HG02798 (cell line): ENCODE measurements at regions not wholly inside any gene's neighbourhood (a gene's known extent, or its start where the extent isn't known, plus 50 kb on each side); places are given as distances from the start of the nearest gene placed in this dataset.

Experiments used
- ATAC-seq: cut with Tn5 transposase; IDR thresholded peaks from one replicate; pipeline ENCODE4 v1.9.1; 2021; ENCODE audit warnings: mild to moderate bottlenecking; ENCODE audit not compliant: unreplicated experiment, poor library complexity

DNA sequence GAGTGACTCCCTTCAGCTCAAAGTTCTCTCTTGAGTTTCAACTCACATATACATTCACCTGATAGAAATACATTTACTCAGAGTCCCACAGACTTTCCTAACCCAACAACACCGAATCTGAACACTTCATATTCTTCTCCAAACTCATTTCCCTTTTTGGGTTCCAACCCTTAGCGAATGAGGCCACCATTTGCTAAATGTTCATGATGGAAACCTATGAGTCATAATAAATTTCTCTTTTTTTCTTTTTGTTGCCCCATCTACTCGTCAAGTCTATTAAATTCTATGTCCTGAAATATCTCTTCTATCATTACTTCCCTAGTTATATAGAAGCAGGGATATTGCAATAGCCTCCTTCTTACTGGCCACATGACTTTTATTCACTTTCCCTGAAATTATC is 100.1 kb downstream of the HLX start:
- ATAC-seq, result no peak

DNA sequence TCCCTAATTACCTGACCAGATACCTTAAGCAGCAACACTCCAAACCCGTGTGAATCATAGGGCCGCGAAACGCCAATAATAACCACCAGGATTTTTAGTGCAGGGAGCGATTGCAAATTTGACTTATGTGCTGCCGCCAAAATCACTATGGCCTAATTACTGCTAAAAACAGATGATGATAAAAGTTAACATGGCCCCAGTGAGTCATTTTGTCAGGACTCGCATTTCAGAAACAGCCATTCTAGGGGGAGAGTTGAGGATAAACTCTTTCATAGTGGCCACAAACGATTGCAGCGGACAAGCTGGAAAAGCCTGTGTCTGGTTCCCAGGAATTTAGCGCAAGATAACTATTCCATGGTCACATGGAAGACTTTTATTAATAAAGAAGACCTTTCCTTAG is 103.4 kb downstream of the HLX start:
- ATAC-seq, result no peak

- ATAC-seq, result no peak
Measured at GRCh38 chr1:220983877-220984635, 104.8 kb downstream of the HLX start.

GRCh38 chr1:220990427-220991339 is 111.4 kb downstream of the HLX start:
- no peak for ATAC-seq

DNA sequence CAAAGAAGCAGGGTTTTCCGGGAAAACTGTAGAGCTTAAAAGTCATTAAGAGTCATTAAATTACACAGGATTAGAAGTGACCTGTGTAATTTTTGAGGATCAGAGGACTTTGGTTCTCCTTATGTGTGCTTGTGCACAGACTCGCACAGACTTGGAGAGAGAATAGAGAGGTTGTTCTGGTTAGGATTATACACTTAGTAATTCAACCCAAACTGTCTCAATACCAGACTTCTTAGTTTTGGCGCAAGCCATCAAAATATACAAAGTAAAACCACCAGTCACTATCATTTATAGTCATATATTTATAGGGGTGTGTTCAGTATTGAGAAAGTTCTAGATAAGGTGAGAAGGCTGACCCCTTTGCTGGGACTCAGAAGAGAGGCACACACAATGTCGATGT is 112.3 kb downstream of the HLX start:
- no peak for ATAC-seq

DNA sequence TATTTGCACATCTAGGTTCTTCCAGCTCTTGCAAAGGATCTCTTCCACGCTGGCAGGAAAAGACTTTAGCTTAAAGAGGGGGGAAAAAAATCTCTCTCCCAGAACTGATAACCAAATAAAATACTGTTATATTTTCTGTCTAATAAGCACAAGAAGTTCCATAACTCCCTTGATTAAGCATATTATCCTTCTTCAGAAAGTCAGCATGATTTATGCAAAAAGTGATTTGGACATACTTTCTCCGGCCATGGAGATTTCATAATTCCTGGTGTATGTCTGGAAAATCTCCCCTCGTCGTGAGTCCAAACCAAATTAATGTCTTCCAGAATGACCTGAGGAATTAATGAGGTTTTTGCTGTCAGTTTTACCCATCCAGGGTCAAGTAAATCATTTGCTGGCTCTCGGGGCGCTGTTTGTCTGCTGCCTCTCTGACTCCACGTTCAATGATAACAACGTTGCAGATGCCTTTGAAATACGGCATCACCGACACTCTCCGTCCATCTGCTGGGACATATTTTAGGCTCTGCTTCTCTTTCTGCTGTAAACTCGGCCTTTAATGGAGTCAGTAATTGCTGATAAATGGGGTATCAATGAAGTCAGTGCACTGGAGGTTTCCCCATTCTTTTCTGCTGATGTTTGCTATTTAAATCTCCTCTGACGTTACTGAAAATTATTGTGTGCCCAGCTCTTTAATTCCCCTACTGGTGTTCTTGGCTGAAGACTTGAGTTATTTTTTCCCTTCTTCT is 112.9 kb downstream of the HLX start:
- ATAC-seq, result no peak

- ATAC-seq, result no peak
Measured at GRCh38 chr1:220992705-220993052, 113.4 kb downstream of the HLX start.

GRCh38 chr1:220994671-220995070 is 115.4 kb downstream of the HLX start:
- no peak for ATAC-seq

GRCh38 chr1:220997791-220998190 is 118.5 kb downstream of the HLX start:
- ATAC-seq, result no peak

GRCh38 chr1:220999872-221000863 is 120.9 kb downstream of the HLX start:
- no peak for ATAC-seq

DNA sequence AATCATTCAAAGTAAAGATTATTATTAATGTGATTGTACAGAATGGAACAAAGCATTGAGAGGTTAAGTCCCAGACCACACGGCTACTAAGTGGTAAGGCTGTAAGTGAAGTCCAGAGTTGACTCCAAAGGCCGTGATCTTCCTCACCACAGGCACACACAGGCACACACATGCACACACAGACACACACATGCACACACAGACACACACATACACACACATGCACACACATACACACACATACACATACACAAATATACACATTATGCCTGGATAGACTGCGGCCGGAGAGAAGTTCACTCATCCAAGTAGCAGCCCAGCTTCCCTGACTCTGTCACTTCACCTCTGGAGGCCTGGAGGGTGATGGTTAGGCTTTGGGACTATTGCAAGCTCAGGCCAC is 121.9 kb downstream of the HLX start:
- ATAC-seq, result no peak

DNA sequence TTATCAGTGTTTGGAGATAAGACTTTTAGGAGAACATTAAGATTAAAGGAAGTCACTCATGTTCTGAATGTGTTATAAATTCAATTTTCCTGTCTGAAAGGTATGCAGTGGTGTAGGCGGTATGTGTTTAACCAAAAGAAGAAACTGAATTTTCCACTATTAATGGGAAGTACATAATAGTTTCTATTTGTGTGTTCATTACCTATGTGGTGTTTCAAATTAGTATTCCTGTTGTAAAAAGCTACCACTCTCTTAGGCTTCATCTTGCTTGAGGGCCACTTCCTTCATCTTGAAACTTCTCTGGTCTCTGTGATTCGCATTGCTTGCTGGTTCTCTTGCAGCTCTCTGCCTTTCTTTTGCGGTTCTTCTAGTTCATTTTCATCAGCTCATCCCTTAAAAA is 123.4 kb downstream of the HLX start:
- no peak for ATAC-seq

- ATAC-seq, result no peak
Measured at GRCh38 chr1:221011145-221011544, 131.9 kb downstream of the HLX start.

DNA sequence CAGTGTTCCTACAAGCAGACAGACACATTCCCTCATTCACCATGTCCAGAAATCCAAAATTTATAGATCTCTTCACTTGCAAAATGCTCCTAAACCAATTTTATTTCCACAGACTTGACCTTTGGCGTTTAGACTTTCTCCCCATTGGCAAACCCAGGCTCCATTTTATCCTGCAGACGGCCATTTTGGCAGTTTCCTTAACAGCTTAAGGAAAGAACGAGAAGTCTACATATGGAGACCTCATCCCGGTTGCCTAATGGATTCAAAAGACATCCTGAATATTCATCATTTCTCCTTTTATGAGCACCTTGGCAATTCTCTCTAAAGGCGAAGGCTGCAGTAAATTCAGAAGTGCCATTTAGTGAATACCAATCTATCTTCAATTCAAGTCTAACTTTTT is 132.9 kb downstream of the HLX start:
- ATAC-seq, result no peak

GRCh38 chr1:221013691-221014660 is 134.7 kb downstream of the HLX start:
- no peak for ATAC-seq

DNA sequence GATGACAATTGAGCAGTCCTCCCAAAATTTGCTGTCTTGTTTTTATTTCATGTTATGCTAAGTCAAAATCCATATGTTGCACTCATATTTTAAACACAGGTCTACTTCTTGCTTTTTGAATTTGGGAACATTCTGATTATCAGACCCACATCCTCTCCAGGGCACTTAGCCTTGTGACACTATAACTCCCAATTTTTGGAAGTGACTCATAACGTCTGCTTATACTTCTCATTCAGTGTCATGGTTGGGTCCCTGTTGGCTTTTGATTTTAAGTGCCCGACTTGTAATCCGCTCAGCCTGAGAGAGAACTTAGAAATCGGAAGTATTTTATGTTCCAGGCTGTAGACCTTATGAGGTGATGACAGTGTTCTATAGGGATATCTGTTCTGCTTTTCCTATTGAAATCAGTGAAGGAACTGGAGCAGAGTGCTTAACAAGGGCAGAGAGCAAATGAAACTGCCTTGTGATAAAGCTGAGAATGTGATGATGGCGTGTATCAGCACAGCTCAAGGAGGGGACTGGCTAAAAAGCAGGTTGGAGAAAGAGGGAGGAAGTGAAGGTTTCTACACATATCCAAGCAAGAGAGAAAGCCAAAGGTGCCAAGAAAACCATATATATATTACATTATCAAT is 136.0 kb downstream of the HLX start:
- no peak for ATAC-seq

DNA sequence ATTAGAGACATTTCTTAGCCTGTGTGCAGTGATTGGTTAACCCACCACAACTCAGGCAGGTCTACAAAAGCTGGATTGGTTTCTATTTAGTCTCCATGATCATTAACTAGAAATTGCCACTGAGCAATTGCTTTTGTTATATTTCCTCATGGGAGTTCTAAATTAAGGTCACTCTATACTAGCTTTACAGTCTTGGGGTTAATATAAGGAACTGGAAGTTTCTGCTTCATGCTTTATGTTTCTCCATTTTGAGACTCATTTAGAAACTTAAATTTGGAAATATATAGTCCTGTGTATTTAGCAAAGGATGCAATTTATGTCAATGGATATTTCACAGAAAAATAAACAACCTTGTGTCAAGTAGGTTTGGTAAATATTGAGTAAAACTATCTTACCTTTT is 137.5 kb downstream of the HLX start:
- no peak for ATAC-seq

DNA sequence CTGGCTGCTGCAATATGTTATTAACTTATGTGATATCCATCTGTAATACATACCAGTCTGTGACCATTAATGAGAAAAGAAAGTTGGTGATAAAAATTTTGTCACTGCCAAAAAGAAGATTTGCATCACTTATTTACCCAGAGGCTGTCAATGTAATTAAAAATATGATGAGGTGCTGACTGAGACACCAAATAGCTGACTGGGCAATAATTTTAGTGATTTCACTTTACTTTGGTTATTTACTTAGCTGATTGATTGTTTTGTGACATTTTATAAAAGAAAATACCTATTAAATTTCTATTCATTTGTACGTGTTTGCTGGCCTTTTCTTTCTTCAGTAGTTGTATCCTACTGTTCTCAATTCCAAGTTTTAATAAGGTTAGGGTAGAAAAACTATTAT is 139.2 kb downstream of the HLX start:
- no peak for ATAC-seq
